ENCODE measurements at regions not wholly inside any gene's neighbourhood (a gene's known extent, or its start where the extent isn't known, plus 50 kb on each side); places are given as distances from the start of the nearest gene placed in this dataset.

- H3K9me3 ChIP-seq (ENCODE audit: insufficient read depth, low read depth, low read length) = no peaks in the 10 kb centered on the region
- H3K4me2 ChIP-seq (ENCODE audit: low read length) = no peak overlapping the region
- no peak overlapping the region for H2AFZ ChIP-seq (ENCODE audit: low read depth, low read length)
- H4K20me1 ChIP-seq (ENCODE audit: insufficient read depth, low read length) = no peaks in the 10 kb centered on the region
- no peak overlapping the region for H3K9ac ChIP-seq (ENCODE audit: low read length)
- H3K27me3 Mint-ChIP-seq (ENCODE audit: low read depth, unreplicated experiment) = no peaks in the 10 kb centered on the region
- H3K36me3 ChIP-seq (ENCODE audit: insufficient read depth, low read length) = no peaks in the 10 kb centered on the region
- H3K9me3 Mint-ChIP-seq (ENCODE audit: unreplicated experiment) = peaks cover 4% of the 10 kb centered on the region
- no peak overlapping the region for H3K4me3 ChIP-seq (ENCODE audit: insufficient read depth, low read depth, low read length)
- no peak overlapping the region for H3K27ac ChIP-seq (ENCODE audit: low read depth, low read length)
- no peaks in the 10 kb centered on the region for H3K79me2 ChIP-seq (ENCODE audit: insufficient read depth, low read length)
- DNase-seq (ENCODE audit: low read depth) (no peak), FAIRE-seq (no peak)
- peaks cover 7% of the 10 kb centered on the region for H3K4me1 ChIP-seq (ENCODE audit: insufficient read depth, low read length)
- no peaks in the 10 kb centered on the region for H3K36me3 Mint-ChIP-seq (ENCODE audit: low read depth, unreplicated experiment)
- H3K4me1 Mint-ChIP-seq (ENCODE audit: low read depth, unreplicated experiment) = peaks cover 15% of the 10 kb centered on the region
- H3K27me3 ChIP-seq (ENCODE audit: insufficient read depth, low read length) = no peaks in the 10 kb centered on the region
- H3K4me3 Mint-ChIP-seq (ENCODE audit: unreplicated experiment) = no peak overlapping the region
- TF ChIP-seq EZH2 (IDR thresholded peaks at IDR 0.05; ENCODE audit: insufficient read depth, low read length) (no peak), CTCF (IDR thresholded peaks at IDR 0.05; ENCODE audit: insufficient read depth, low read depth, low read length) (no peak)
- no peak overlapping the region for H3K27ac Mint-ChIP-seq (ENCODE audit: unreplicated experiment)
Observed at GRCh38 chr11:23551706-23552105, 691.4 kb upstream of the CCDC179 start.

- no peak overlapping the region for H2AFZ ChIP-seq (ENCODE audit: low read depth, low read length)
- no peak overlapping the region for H3K9ac ChIP-seq (ENCODE audit: low read length)
- no peaks in the 10 kb centered on the region for H3K79me2 ChIP-seq (ENCODE audit: insufficient read depth, low read length)
- FAIRE-seq (no peak), DNase-seq (ENCODE audit: low read depth) (no peak)
- H3K9me3 Mint-ChIP-seq (ENCODE audit: unreplicated experiment) = peaks cover 4% of the 10 kb centered on the region
- H3K36me3 ChIP-seq (ENCODE audit: insufficient read depth, low read length) = no peaks in the 10 kb centered on the region
- peaks cover 15% of the 10 kb centered on the region for H3K4me1 Mint-ChIP-seq (ENCODE audit: low read depth, unreplicated experiment)
- H3K4me1 ChIP-seq (ENCODE audit: insufficient read depth, low read length) = peaks cover 7% of the 10 kb centered on the region
- TF ChIP-seq EZH2 (IDR thresholded peaks at IDR 0.05; ENCODE audit: insufficient read depth, low read length) (no peak), CTCF (IDR thresholded peaks at IDR 0.05; ENCODE audit: insufficient read depth, low read depth, low read length) (no peak)
- no peak overlapping the region for H3K4me2 ChIP-seq (ENCODE audit: low read length)
- H3K9me3 ChIP-seq (ENCODE audit: insufficient read depth, low read depth, low read length) = no peaks in the 10 kb centered on the region
- no peaks in the 10 kb centered on the region for H4K20me1 ChIP-seq (ENCODE audit: insufficient read depth, low read length)
- H3K4me3 ChIP-seq (ENCODE audit: insufficient read depth, low read depth, low read length) = no peak overlapping the region
- peak overlapping the region; percentile 99 for H3K27ac Mint-ChIP-seq (ENCODE audit: unreplicated experiment)
- H3K27me3 Mint-ChIP-seq (ENCODE audit: low read depth, unreplicated experiment) = no peaks in the 10 kb centered on the region
- H3K36me3 Mint-ChIP-seq (ENCODE audit: low read depth, unreplicated experiment) = no peaks in the 10 kb centered on the region
- H3K27ac ChIP-seq (ENCODE audit: low read depth, low read length) = no peak overlapping the region
- H3K4me3 Mint-ChIP-seq (ENCODE audit: unreplicated experiment) = no peak overlapping the region
- H3K27me3 ChIP-seq (ENCODE audit: insufficient read depth, low read length) = no peaks in the 10 kb centered on the region
Observed at GRCh38 chr11:23554002-23554401, 693.7 kb upstream of the CCDC179 start.

- H3K4me2 ChIP-seq (ENCODE audit: low read length) = peak overlapping the region; percentile 29
- peak overlapping the region; percentile 49 for H3K27ac ChIP-seq (ENCODE audit: low read depth, low read length)
- H3K27ac Mint-ChIP-seq (ENCODE audit: unreplicated experiment) = peak overlapping the region; percentile 99
- no peaks in the 10 kb centered on the region for H3K36me3 ChIP-seq (ENCODE audit: insufficient read depth, low read length)
- H4K20me1 ChIP-seq (ENCODE audit: insufficient read depth, low read length) = no peaks in the 10 kb centered on the region
- H3K36me3 Mint-ChIP-seq (ENCODE audit: low read depth, unreplicated experiment) = no peaks in the 10 kb centered on the region
- DNase-seq (ENCODE audit: low read depth) (peak; percentile 73), FAIRE-seq (no peak)
- no peak overlapping the region for H3K4me3 ChIP-seq (ENCODE audit: insufficient read depth, low read depth, low read length)
- H3K4me1 Mint-ChIP-seq (ENCODE audit: low read depth, unreplicated experiment) = peaks cover 15% of the 10 kb centered on the region
- H2AFZ ChIP-seq (ENCODE audit: low read depth, low read length) = no peak overlapping the region
- peaks cover 7% of the 10 kb centered on the region for H3K4me1 ChIP-seq (ENCODE audit: insufficient read depth, low read length)
- no peaks in the 10 kb centered on the region for H3K27me3 Mint-ChIP-seq (ENCODE audit: low read depth, unreplicated experiment)
- no peak overlapping the region for H3K9ac ChIP-seq (ENCODE audit: low read length)
- H3K4me3 Mint-ChIP-seq (ENCODE audit: unreplicated experiment) = no peak overlapping the region
- no peaks in the 10 kb centered on the region for H3K9me3 ChIP-seq (ENCODE audit: insufficient read depth, low read depth, low read length)
- TF ChIP-seq EZH2 (IDR thresholded peaks at IDR 0.05; ENCODE audit: insufficient read depth, low read length) (no peak), CTCF (IDR thresholded peaks at IDR 0.05; ENCODE audit: insufficient read depth, low read depth, low read length) (no peak)
- H3K27me3 ChIP-seq (ENCODE audit: insufficient read depth, low read length) = no peaks in the 10 kb centered on the region
- peaks cover 4% of the 10 kb centered on the region for H3K9me3 Mint-ChIP-seq (ENCODE audit: unreplicated experiment)
- no peaks in the 10 kb centered on the region for H3K79me2 ChIP-seq (ENCODE audit: insufficient read depth, low read length)
Observed at GRCh38 chr11:23555085-23555484, 694.8 kb upstream of the CCDC179 start.
